GM21515 (cell line): ENCODE measurements at regions not wholly inside any gene's neighbourhood (a gene's known extent, or its start where the extent isn't known, plus 50 kb on each side); places are given as distances from the start of the nearest gene placed in this dataset.

ENCODE experiments used
- ATAC-seq: cut with Tn5 transposase; IDR thresholded peaks from one replicate; pipeline ENCODE4 v1.9.1; 2021; ENCODE audit not compliant: unreplicated experiment

DNA sequence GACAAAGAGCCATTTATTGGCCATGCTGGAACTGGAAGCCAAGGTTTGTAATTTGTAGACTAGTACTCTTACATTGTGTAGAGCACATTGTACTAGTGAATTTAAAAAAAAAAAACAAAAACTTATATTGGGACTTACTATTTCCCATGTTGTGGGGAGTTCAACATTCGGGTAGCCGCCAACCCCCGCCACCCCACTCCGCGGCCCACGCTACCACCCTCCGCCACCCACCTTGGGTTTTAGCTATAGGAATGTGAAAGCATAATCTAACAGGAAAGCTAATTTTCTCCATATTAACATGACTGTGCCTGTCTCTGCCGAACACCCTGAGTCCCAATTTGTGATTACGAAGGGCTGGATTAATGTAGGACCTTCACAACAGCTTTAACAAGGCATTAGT is 275.8 kb downstream of the FIGN start:
- ATAC-seq: no peak

GRCh38 chr2:163456953-163457743 is 278.7 kb downstream of the FIGN start:
- no peak for ATAC-seq

DNA sequence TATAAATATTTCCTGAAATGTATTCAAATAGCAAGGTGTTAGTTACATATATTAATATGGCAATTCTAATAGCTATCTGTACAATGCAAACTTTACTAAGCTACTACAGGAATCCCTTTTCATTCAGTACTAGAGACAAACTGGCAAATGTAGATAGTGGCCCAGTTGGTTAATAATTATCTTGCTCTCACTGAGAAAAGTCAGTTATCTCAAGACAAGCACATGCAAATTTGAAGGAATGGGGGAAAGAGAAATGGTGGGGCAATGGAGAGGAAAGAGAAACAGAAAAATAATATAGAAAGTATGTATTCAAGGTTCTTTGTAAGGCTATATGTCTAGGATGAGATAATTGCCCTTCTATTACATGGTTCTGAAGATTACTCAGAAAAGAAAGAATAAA is 280.0 kb downstream of the FIGN start:
- peak; percentile 91 for ATAC-seq

- ATAC-seq: no peak
Measured at GRCh38 chr2:163453920-163454319, 281.9 kb downstream of the FIGN start.

DNA sequence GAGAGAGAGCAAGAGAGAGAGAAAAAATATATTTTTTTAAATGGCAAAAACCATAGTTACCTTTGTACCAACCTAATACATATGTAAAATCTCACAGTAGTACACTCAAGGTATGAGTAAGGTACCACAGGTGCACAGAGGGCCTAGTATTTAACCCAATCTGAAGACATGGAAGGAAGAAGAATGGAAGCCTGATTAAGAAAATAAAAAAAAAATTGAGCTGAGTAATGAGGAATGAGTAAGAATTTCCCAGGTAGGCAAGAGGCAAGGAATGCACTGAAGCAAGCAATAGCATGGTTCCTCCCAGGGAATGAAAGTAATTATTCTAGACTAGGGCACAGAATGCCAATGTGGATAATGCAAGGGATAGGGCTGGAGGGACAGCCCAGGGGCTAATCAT is 294.2 kb downstream of the FIGN start:
- no peak for ATAC-seq

DNA sequence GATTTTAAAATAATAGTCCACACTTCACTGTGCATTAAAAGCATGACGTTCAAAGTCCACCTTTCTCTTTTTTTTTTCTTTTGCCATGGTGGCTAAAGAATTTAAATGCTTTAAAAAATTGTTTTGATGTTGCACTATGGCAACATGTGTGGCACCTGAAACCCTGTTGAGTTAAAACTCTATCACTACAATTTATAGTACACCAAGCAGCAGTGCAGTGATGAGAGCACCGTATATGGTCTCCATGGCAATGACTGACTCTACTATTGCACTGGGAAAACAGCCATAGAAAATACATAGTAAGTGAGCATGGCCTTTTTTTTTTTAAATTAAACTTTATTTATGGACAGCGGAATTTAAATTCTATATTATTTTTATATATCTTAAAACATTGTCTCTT is 298.8 kb downstream of the FIGN start:
- ATAC-seq: no peak

DNA sequence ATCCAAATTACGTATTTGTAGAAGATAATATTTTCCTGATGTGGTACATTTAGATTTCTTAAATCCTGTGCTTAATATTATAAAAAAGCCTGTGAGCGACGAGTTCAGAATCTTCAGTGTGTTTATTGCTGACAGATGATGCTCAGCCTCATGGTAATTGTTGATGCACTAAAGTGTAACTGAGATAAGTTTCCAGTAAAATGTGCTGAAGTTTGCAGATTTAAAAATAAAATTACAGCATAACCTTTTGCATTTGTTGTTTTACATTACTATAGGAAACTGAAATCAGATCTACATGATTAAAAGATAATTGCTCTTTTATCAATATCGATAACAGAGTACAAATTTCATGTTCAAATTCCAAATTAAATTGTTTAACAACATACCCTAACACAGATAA is 307.6 kb downstream of the FIGN start:
- ATAC-seq: no peak

DNA sequence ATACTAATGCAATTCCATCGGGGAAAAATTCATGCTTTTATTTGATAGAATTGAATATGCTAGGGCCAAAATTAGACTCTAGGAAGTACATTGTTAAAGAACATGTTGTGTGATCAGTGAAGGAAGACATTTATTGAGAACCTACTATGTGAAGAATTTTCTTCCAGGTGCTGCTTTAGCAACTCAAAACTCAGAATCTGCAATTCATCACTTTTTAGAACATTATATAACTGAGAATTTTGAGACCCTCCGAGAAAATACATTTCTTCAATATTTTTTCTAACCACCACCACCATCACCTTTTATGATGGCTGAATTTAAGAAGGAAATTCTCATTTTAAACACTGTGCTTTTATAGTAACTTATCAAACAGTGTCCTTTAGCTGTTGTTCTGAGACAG is 315.2 kb downstream of the FIGN start:
- no peak for ATAC-seq

- ATAC-seq: no peak
Measured at GRCh38 chr2:163419000-163419830, 316.6 kb downstream of the FIGN start.

DNA sequence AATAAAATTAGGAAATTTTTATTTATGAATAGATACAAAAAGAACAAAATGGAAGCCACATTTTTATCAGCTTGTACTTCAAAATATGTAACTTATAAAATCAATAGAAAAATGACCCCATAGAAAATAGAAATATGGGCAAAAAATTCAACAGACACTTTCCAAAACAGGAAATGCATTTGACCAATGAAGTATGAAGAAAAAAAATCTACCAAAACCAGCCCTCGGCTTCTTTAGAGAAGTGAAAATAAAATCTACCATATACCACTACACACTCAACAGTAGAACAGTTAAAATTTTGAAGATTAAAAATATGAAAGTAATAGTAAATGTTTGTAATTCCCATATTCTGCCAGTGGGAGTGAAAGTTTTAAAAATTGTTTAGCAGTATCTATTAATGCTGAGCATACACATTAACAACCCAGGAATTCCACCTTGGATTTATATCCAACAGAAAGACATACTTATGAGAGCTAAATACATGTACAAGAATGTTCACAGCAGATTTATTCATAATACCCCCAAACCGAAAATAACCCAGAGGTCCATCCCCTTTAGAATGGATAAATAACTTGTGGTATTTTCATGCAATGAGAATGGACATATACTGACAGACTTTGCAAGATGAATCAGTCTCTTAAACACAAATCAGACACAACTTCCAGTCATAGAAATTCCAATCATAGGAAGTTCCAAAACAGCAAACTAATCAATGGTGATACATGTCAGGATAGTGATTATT is 318.0 kb downstream of the FIGN start:
- peak; percentile 84 for ATAC-seq

- ATAC-seq: no peak
Measured at GRCh38 chr2:163414121-163414520, 321.7 kb downstream of the FIGN start.

DNA sequence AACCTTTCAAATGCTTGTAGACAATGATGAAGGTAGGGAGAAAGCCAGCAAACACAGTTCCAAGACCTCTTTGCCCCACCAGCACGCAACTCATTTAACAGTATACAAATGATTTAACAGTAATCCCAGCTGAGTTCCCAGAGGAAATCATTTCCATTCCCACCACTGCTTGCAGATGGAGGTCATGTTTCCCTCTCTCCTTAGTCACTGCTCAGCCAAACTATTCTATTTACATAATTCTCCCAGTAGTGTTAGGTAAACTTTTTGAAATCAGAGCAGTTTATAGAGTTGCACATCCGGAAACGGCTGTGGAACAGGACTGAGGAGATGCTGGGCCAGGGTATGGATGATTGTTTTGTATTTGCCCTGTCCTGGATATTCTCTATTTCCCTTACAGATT is 328.5 kb downstream of the FIGN start:
- ATAC-seq: no peak

DNA sequence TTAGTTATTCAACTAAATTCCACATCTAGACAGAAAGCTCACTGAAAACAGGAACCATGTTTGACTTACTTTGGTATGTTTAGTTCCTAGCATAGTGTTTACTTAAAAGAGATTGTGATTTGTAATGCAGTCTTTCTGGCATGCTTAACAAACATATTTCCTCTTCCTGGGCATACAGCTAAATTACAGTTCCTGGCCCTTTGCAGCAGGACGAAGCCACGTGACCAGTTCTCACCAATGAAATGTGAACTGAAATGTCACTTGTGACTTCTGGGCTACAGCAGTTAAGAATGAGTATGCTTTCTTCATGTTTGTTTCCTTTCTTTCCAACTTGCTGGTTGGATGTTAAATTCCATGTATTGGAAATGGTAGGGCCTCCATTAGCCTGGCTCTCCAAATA is 330.5 kb downstream of the FIGN start:
- ATAC-seq: no peak

GRCh38 chr2:163401481-163401880 is 334.3 kb downstream of the FIGN start:
- ATAC-seq: no peak

DNA sequence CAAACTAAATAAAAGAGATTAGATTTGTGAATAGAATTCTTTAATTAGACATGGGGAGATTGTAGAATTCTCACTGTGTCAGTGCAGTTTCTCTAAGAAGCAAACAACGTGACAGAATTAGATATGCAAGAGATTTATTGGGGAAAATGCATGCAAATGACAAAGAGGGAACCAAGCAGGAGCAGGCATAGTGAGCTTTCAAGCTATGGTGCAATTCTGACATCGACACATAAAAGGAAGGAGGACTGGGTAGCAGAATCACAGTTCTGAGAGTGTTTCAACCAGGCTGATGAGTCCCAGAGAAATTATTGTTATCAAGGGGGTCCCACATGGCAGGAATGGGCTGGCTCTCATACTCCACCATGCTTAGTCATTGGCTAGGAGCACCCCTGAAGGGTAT is 338.4 kb downstream of the FIGN start:
- ATAC-seq: no peak

- no peak for ATAC-seq
Measured at GRCh38 chr2:163395602-163396001, 340.2 kb downstream of the FIGN start.

DNA sequence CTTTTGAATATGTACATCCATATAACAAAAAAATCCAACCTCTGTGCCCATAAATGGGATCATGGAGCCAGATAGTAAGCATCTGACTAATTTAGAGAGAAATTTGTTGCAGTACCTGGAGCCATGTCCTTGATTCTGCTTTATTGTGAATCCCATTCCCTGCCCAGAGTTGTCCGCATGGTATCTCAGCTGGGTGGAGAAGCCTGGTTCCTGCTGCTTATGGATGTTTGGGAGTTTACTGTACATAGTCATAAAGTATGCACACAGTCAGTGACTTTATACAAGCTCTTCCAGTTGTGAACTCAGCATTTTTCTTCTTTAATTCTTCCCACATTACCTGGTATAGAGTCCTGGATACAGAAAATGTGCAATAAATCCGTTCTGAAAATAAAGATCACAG is 346.0 kb downstream of the FIGN start:
- no peak for ATAC-seq

DNA sequence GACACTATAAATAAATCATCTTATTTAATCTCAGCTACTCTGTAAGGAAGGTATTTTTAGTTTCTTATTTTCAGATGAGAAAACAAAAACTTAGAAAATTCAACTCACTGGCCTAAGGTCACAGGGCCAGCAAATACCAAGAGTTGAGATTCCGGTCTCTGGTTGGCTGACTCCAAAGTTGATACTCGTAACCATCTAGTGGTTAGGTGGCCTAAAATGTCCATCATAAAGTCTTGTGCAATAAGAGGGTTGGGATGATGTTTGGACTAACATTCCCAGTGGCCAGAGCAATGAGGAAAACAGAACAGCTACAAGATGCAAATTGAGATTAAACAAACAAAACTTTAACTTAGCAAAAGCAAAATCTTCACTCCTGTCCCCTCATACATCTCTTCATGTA is 360.3 kb downstream of the FIGN start:
- ATAC-seq: no peak

DNA sequence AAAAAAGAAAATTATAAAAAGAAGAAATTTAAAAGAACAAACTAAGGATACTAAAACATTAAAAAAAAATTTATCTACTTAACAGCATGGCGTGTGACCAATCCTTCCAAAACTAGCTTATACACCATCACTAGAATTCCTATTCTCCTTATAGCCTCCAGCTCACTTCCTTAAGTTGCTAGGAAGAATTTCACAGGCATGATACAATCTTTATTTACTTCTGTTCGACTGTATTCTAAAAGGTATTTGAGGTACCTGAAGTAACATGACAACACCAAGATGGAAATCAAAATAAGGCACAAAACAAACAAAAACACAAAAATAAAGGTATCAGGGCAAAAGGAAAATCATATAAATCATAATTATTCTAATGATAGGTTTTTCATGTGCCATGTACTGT is 360.7 kb downstream of the FIGN start:
- ATAC-seq: no peak

- ATAC-seq: no peak
Measured at GRCh38 chr2:163374282-163374681, 361.5 kb downstream of the FIGN start.

DNA sequence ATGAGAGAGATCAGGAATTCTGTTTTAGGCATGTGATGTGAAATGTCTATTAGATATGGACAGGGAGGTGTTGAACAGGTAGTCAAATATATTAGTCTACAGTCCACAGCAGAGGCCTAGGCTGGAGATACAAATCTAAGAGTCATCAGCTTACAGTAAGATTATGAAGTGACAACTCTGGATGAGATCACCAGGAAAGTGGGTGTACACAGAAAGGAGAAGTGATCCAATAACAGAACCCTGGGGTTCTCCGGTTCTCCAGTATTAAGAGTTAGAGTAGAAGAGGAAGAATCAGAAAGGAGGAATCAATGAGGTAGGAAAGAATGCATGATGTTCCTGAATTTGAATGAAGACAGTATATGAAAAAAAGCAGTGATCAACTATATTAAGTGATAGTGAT is 362.3 kb downstream of the FIGN start:
- ATAC-seq: no peak
